Caco-2 (cell line): ENCODE measurements at regions not wholly inside any gene's neighbourhood (a gene's known extent, or its start where the extent isn't known, plus 50 kb on each side); places are given as distances from the start of the nearest gene placed in this dataset.

ENCODE experiments used
- BruUV-seq: library from RNA; stranded (reverse); fragments of 400-500 nt; replicated peaks from 2 replicates; lab custom pipeline; 2021; lab: Mats Ljungman, UMichigan
- CTCF ChIA-PET: fragments of 300-600 bp; sonication (Branson Sonifier 250); formaldehyde crosslinking; loops from one replicate; lab custom pipeline; 2022; ENCODE audit warnings: antibody characterized with exemption; lab: Charles Lee
- POLR2A ChIA-PET: fragments of 300-600 bp; sonication (Branson Sonifier 250); formaldehyde crosslinking; loops from one replicate; lab custom pipeline; 2022; ENCODE audit warnings: antibody characterized with exemption; lab: Charles Lee
- DNase-seq, 2 experiments: peaks; one replicate each; pipeline versions ENCODE4 v3.0.0 to v3.0.0-alpha.2; 2020 to 2022
- H3K27me3 ChIP-seq: replicated peaks from 2 replicates; pipeline ENCODE4 v1.6.0; 2011; ENCODE audit warnings: low read length; ENCODE audit not compliant: control insufficient read depth, insufficient read depth
- H3K36me3 ChIP-seq: 2 replicates; pipeline ENCODE4 v1.5.1; 2011; ENCODE audit warnings: low read length; ENCODE audit not compliant: control insufficient read depth, insufficient read depth
- H3K4me1 ChIP-seq: fragments of 250-450 bp; sonication (Bioruptor Pico); 2 replicates; pipeline ENCODE4 v1.5.1; 2020; ENCODE audit warnings: mild to moderate bottlenecking
- H3K4me3 ChIP-seq: 2 replicates; pipeline ENCODE4 v1.5.1; 2011; ENCODE audit warnings: low read depth, mild to moderate bottlenecking, control low read depth, low read length
- H3K9me3 ChIP-seq: fragments of 250-450 bp; sonication (Bioruptor Pico); 2 replicates; pipeline ENCODE4 v1.5.1; 2020; ENCODE audit warnings: mild to moderate bottlenecking, moderate library complexity
- H3K27ac Mint-ChIP-seq: one replicate; pipeline ENCODE4 v1.8.0; 2022; ENCODE audit warnings: mixed read lengths; ENCODE audit not compliant: unreplicated experiment
- H3K27me3 Mint-ChIP-seq: one replicate; pipeline ENCODE4 v1.8.0; 2022; ENCODE audit warnings: mixed read lengths; ENCODE audit not compliant: insufficient read depth, unreplicated experiment
- H3K36me3 Mint-ChIP-seq: one replicate; pipeline ENCODE4 v1.8.0; 2022; ENCODE audit warnings: mild to moderate bottlenecking, mixed read lengths; ENCODE audit not compliant: insufficient read depth, unreplicated experiment
- H3K4me1 Mint-ChIP-seq: one replicate; pipeline ENCODE4 v1.8.0; 2022; ENCODE audit warnings: low read depth, mixed read lengths; ENCODE audit not compliant: unreplicated experiment
- H3K4me3 Mint-ChIP-seq: one replicate; pipeline ENCODE4 v1.8.0; 2022; ENCODE audit warnings: mild to moderate bottlenecking, moderate library complexity, mixed read lengths; ENCODE audit not compliant: unreplicated experiment
- H3K9me3 Mint-ChIP-seq: one replicate; pipeline ENCODE4 v1.8.0; 2022; ENCODE audit warnings: mixed read lengths; ENCODE audit not compliant: unreplicated experiment
- CTCF ChIP-seq, 2 experiments: fragments of 200-600 bp in 1 of 2; IDR thresholded peaks; 1 replicate in 1 of 2; 2 replicates in 1 of 2; pipeline versions ENCODE4 v1.5.1 to v1.8.0; 2011 to 2022; ENCODE audit warnings: antibody characterized with exemption in 1 of 2, control low read depth in 1 of 2, inconsistent platforms in 1 of 2, low read depth in 1 of 2, low read length in 1 of 2, mild to moderate bottlenecking in 1 of 2, moderate library complexity in 1 of 2; ENCODE audit not compliant: insufficient read depth in 1 of 2, severe bottlenecking in 1 of 2, unreplicated experiment in 1 of 2
- intact Hi-C: fragments of 100-400 bp; cut with micrococcal nuclease; formaldehyde crosslinking; loops from one replicate; pipeline ENCODE4 v1.10.0; 2022; ENCODE audit not compliant: unreplicated experiment

- TF ChIP-seq CTCF (IDR thresholded peaks at IDR 0.05; ENCODE audit: insufficient read depth in 1 of 2, low read depth in 1 of 2, low read length in 1 of 2, severe bottlenecking in 1 of 2, unreplicated experiment in 1 of 2), result no peak
- H3K36me3 Mint-ChIP-seq, result no peaks in the 10 kb centered on the region
- Histone ChIP-seq H3K9me3 (no peaks in the 10 kb centered on the region), H3K4me3 (no peak overlapping the region), H3K4me1 (no peaks in the 10 kb centered on the region), H3K27me3 (no peaks in the 10 kb centered on the region), H3K36me3 (no peaks in the 10 kb centered on the region)
- intact Hi-C loops, result no loop called here
- ChIA-PET POLR2A (no interaction called here), CTCF (no interaction called here)
- no peak overlapping the region for H3K4me3 Mint-ChIP-seq
- no peaks in the 10 kb centered on the region for H3K9me3 Mint-ChIP-seq
- no peaks in the 10 kb centered on the region for H3K27me3 Mint-ChIP-seq
- DNase-seq, result no peak
- no peaks in the 10 kb centered on the region for H3K4me1 Mint-ChIP-seq
- H3K27ac Mint-ChIP-seq, result no peak overlapping the region
- no TSS peak for BruUV-seq
These were observed 711.7 kb upstream of the GOLIM4 start for GRCh38 chr3:168807448-168807847.

GRCh38 chr3:168806871-168807270, 711.1 kb upstream of the GOLIM4 start:
- no TSS peak for BruUV-seq
- no peaks in the 10 kb centered on the region for H3K27me3 ChIP-seq

GRCh38 chr3:168803536-168803935, 707.8 kb upstream of the GOLIM4 start:
- Histone ChIP-seq H3K27me3 (no peaks in the 10 kb centered on the region), H3K4me1 (no peaks in the 10 kb centered on the region), H3K9me3 (no peaks in the 10 kb centered on the region), H3K4me3 (no peak overlapping the region), H3K36me3 (no peaks in the 10 kb centered on the region)
- no TSS peak for BruUV-seq
- TF ChIP-seq CTCF (IDR thresholded peaks at IDR 0.05; ENCODE audit: insufficient read depth in 1 of 2, low read depth in 1 of 2, low read length in 1 of 2, severe bottlenecking in 1 of 2, unreplicated experiment in 1 of 2), result no peak
- no peaks in the 10 kb centered on the region for H3K9me3 Mint-ChIP-seq
- H3K27me3 Mint-ChIP-seq, result peaks cover 3% of the 10 kb centered on the region
- intact Hi-C loops, result no loop called here
- H3K27ac Mint-ChIP-seq, result no peak overlapping the region
- no peak for DNase-seq
- H3K4me1 Mint-ChIP-seq, result no peaks in the 10 kb centered on the region
- ChIA-PET POLR2A (no interaction called here), CTCF (no interaction called here)
- no peak overlapping the region for H3K4me3 Mint-ChIP-seq
- no peaks in the 10 kb centered on the region for H3K36me3 Mint-ChIP-seq

More at GRCh38 chr3:168806871-168807270, 711.1 kb upstream of the GOLIM4 start:
- Histone ChIP-seq H3K9me3 (no peaks in the 10 kb centered on the region), H3K4me1 (no peaks in the 10 kb centered on the region), H3K4me3 (no peak overlapping the region), H3K36me3 (no peaks in the 10 kb centered on the region)
- ChIA-PET POLR2A (no interaction called here), CTCF (no interaction called here)
- no peaks in the 10 kb centered on the region for H3K4me1 Mint-ChIP-seq
- no peaks in the 10 kb centered on the region for H3K36me3 Mint-ChIP-seq
- H3K4me3 Mint-ChIP-seq, result no peak overlapping the region
- intact Hi-C loops, result no loop called here
- H3K27ac Mint-ChIP-seq, result no peak overlapping the region
- no peaks in the 10 kb centered on the region for H3K9me3 Mint-ChIP-seq
- TF ChIP-seq CTCF (IDR thresholded peaks at IDR 0.05; ENCODE audit: insufficient read depth in 1 of 2, low read depth in 1 of 2, low read length in 1 of 2, severe bottlenecking in 1 of 2, unreplicated experiment in 1 of 2), result no peak
- H3K27me3 Mint-ChIP-seq, result no peaks in the 10 kb centered on the region
- DNase-seq, result no peak
